CD4-positive, alpha-beta T cell treated with Interferon gamma for 1 hour (primary cell): ENCODE measurements at regions not wholly inside any gene's neighbourhood (a gene's known extent, or its start where the extent isn't known, plus 50 kb on each side); places are given as distances from the start of the nearest gene placed in this dataset.

Experiments
- DNase-seq: peaks from one replicate; pipeline ENCODE4 v3.0.0-alpha.2; 2020

DNA sequence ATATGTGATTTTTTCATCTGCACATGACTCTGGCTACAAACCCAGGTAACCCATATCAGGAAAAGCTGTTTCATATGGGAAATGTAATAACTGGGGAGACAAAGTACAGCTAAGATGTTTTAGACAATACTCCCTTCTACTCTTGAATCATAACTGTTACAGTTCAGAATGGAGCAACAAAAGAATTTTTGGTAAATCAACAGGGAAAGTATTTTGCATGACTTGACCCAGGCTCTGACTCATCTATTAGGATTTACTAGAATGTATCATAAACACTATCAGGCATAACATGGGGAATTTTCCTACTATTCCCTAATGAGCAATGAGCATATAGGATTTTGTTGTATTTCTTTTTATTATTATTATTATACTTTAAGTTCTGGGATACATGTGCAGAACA, 553.0 kb downstream of the SLC16A7 start:
- DNase-seq, result no peak

DNA sequence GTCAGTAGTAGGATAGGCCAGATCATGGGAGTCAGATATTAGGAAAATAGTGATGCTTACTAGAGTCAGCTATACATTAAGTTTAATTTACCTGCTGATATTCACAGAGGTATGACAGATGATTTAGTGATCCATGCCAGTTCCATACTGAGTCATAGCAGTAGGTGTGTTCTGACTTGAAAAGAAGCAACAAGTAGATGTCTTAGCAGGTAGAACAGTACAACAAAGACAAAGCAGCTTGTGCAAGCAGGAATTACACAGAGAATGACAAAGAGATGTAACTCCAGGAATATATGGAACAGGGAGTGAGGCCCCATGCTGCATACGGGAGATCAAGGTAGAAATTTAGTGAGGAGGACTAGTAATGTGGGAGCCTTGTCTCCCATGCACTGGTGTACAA, 556.9 kb downstream of the SLC16A7 start:
- no peak for DNase-seq

DNA sequence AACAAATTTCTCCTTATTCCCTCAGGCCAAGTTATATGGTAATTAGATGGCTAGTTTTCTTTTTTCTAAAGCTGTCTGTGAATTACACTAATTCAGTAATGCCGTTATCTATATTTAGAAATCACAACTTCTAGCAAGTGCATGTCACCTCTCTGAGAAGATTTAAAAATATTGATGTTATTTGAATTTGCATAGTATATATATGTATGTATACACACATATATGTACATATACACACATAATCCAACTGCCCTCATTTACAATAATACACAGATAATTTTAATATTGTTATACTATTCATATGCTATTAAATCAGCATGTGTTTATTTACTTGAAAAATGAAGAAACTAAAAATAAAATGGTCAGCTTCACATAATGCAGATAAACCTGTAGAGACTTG, 563.9 kb downstream of the SLC16A7 start:
- DNase-seq, result no peak

DNA sequence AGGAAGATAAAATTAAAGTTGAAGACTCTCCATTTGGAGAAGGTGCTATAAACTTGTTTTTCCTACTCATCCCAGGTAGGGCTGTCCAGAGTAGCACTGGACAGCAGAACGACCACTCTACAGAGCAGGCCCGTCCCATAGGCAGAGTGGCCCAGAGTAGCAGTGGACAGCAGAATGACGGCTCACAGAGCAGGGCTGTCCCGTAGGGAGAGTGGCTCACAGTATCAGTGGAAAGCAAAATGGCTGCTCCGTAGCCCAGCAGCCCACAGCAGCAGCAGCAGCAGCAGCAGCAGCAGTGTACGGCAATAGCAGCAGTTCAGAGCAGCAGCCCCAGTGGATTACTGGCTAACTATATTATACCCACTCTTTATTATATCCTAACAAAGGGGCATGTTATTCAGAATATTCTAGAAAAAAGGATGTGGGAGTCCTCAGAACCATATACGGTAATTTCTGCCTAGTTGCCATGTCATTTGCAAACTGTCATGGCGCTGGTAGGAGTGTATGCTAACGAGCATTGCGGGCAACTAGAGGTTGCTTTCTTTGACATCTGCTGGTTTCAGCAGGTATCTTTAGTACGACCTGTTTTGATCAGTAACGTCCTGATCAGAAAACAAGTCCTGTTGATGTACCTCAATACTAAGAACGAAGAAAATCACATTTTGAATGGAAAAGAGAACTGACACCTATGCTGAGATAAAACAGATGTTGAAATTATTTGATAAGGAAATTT, 567.3 kb downstream of the SLC16A7 start:
- DNase-seq, result no peak

DNA sequence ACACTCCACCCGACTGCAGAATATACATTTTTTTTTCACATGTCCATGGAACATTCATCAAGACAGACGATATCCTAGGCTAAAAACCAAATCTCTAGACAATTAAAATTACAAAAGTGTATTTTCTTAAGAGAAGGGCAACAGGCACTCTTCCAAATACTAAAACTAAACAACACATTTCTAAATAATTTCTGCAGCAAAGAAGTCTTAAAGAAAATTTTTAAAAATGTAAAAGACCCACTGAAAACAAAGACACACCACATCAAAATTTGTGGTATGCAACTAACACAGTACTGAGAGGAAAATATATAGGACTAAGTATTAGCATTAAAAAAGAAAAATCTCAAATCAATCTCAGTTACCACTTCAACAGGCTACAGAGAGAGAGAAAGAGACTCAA, 570.0 kb downstream of the SLC16A7 start:
- DNase-seq, result no peak

DNA sequence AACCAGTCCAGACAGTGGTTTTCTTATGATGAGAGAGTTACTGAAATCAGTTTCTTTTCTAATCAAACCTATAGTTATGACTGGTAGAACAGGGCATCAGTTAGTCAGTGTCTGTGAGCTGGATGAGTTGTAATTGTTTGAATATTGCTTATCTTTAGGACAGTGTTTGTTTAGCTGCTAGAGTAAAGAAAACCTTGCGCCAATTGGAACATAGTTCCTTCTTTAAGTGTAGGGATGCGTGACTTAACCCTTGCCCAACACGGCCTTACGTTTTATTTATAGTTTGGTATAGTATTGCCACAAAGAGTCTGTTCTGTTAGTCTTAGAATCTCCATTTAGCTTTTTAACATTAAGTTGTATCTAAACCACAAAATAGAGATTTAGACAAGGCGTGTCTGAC, 572.6 kb downstream of the SLC16A7 start:
- no peak for DNase-seq

DNA sequence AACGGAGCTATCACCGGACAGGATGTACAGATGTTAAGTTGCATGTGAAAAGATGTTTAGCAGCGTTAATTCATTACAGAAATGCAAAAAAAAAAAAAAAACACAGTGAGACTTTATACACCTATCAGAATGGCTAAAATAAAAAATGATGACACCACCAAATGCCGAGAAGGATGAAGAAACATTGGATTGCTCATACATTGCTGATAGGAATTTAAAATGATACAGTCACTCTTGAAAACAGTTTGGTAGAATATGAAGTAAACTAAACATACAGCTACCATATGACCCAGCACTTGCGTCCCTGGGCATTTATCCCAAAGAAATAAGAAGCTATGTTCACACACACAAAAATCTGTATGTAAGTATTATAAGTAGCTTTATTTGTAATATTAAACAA, 574.1 kb downstream of the SLC16A7 start:
- no peak for DNase-seq

DNA sequence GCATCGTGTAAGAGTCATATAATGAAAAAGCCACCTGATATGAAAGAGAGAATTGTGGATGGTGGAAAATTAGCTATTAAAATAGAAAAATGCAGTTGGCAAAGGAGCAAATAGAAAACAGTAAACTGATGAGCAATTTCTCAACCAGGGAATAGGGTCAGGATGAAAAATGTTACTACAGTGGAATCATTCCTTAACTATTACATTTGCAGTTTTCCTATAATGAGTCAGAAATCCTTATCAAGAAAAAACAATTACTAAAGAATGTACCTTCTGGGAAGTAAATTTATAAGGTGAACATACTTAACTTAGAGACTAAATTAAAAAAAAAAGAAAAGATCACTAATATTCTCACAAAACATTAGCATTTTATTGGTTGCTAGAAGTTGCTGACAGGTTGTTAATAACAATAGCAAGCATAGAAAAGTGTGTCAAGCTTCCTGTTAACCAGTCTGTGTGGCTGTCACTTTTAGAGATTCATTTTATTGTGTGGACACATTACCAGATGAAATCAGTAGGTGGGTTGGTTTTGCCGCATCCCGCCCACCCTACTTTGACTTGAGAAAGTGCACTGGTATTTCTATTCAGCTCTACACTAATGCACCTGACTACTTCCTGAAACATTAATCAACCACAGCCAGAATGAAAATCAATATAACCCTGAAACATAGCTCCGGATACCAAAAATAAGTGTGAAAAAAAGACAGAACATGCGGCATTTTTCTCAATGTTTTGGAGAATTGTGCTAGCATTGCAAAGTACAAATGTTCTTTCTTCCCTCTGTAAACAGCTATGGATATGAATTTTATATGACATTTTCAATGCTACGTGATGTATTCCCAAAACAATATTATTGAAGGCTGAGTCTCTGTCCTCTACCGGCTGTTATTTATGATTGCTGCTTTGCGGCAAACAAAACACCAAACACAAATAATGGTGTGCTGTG, 576.7 kb downstream of the SLC16A7 start:
- DNase-seq, result no peak

DNA sequence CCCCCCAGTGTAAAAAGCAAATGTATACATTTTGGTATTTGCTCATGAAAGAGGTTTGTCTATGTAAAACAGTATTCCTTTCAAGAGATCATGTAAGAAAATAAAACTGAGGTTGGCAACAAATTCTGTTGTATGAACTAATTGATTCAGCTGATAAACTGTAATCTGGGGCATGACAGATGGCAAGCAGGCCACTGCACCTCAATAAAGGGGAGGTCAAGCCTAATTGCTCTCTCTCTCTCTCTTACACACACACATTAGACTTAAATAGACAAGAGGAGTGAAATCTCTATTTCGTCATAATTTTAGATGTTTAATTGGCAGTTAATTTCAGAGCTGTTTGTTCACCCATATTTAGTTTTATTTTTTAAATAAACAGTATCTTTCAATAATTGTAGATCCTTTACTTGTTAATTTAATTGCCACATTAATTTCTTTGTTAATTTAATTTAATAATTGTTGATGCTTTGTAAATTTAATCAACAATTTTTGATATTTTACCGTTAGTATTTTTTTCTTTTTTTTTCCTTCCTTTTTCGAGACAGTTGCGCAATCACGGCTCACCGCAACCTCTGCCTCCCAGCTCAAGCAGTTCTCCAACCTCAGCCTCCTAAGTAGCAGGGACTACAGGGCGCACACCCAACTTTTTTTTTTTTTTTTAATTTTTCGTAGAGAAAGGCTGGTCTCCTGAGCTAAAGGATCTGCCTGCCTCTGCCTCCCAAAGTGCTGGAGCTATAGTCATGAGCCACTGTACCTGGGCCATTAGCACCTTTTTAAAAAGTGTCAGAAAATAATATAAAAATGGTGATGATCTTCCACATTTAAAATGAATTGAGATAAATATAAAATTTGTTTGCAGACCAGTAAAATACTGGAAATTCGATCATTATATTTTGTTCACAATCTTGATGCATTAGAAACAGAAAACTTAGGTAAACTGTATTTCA, 577.7 kb downstream of the SLC16A7 start:
- DNase-seq, result no peak

DNA sequence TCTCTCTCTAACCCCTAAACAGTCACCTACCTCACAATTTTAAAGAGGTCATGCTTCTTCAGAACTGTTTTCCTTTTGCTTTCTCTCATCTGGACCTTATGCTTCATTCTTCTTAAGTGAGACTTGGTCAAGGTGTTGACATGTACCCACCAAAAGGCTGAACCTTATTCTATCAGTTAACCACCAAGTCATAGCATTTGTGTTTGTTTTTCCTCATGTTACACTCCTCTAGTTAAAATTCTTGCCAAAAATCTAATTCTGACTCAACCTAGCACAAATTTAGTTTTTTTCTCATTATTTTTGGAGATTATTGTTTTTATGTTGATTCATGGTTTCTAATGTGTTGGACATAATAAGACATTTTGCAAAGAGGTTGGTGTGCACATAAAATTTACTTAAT, 578.6 kb downstream of the SLC16A7 start:
- DNase-seq, result no peak

DNA sequence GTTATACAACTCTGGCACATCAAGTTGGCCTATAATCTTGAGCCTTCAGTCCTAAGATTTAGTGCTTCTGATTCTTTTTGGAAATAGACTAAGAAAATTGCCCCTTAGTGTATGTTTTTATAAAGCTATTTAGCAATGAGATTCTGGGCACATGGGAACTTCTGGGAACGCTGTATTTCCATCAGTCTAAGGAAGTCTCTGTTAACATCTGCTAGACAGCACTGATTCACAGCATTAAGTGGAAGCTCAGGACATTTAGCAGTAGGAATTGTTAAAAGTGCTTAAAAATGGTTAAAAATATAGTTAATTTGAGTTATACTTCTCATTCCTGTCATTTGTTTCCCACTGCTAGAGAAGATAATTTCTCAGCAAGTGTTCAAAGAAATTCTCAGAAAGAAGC, 579.1 kb downstream of the SLC16A7 start:
- DNase-seq, result no peak

DNA sequence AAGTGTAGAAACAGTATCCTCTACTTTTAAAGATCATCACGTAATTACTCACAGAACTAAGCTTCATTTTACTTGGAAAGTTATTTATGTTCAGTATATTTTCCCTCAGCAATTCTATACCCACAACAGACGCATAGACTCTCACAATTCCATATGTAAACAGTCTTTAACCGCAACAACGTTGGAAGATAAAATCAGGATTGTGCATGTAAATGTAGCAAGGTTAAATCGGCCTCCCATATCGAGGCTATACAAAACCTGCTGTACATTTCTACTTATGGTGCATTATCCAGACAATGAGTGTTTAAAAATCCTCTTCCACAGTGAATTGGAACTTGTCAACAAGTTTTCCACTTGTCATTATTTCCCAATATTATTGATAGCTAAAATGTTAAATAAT, 581.1 kb downstream of the SLC16A7 start:
- no peak for DNase-seq

DNA sequence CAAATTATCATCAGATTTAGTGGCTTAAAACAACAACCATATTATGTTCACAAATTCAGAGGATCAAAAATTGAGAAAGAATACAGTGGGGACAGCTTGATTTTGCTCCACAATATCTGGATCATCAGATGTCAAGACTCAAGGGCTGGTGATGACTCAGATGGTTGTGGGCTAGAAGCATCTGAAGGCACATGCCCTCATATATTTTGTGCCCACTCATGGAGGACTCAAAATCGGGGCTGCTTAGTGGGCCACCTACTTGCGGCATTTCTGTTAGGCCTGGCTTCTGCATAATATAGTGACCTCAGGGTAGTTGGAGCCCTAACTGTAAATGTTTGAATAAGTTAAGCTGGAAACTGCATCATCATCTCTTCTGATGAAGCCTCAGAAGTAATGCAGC, 584.5 kb downstream of the SLC16A7 start:
- no peak for DNase-seq

DNA sequence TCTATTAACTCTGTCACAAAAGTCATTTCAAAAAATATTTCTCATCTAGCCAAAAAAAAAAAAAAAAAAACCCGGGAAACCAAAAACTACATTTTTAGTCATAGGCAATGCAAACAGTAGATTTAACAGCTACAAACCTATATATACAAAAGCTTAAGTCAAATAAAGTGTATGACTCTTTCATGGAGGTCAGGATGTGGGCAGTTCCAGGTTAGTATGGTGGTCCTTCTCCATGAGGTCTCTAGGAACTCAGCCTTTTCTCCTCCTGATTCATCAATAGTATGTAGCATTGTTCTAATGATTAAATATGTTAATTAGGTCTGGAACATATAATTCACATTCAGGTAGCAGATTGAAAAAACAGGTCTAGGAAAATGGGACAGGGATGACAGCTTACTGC, 586.5 kb downstream of the SLC16A7 start:
- no peak for DNase-seq

DNA sequence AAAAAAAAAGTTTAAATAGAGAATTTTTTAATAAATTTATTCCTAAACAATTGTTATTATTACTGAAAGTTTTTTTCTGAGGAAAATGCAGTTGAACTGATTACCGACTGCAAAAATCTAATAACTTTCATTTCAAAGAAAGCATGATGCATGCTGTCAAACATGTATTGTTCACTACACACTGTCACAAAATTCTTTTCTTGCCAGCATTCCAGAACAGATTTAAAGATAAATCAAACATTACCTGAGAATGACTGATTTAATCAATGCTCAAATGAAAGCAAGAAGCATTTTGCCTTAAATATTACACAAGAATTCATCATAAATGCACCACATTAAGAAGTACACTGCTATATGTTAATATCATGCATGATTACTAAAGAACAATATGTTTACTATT, 588.3 kb downstream of the SLC16A7 start:
- no peak for DNase-seq

DNA sequence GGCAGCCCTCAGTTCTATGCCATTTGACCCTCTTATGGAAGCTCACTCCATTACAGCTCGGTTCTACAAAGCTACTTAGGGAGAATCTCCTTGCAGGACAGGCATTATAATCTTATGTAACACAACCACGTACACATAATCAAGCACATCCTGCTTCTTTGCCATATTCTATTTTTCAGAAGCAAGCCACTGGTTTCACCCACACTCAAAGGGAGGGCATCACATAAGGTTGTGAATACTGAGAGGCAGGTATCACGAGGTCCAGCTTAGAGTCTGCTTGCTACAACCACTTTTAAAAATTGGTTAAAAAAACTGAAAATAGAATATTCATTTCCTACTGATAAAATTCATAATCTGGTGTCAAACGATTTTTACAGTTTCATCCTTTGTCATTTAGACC, 589.2 kb downstream of the SLC16A7 start:
- DNase-seq, result no peak

DNA sequence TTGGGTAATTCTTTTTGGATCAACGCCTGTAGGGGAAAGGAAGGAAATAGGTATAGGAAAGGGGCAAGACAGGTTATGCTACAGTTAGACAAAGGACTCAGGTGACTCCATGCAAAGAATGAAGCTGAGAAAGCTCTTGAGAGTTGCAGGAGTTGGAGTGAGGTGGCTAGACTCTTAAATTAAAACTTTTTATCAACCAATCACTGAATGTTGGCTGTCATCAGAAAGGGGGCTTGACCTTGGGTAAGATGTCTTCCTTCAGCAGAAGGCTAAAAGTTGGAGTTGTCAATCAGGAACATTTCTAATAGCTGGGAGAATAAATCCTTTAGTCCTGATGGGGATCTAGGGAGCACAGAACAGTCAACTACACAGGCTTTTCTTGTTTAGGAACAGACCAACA, 595.4 kb downstream of the SLC16A7 start:
- no peak for DNase-seq

DNA sequence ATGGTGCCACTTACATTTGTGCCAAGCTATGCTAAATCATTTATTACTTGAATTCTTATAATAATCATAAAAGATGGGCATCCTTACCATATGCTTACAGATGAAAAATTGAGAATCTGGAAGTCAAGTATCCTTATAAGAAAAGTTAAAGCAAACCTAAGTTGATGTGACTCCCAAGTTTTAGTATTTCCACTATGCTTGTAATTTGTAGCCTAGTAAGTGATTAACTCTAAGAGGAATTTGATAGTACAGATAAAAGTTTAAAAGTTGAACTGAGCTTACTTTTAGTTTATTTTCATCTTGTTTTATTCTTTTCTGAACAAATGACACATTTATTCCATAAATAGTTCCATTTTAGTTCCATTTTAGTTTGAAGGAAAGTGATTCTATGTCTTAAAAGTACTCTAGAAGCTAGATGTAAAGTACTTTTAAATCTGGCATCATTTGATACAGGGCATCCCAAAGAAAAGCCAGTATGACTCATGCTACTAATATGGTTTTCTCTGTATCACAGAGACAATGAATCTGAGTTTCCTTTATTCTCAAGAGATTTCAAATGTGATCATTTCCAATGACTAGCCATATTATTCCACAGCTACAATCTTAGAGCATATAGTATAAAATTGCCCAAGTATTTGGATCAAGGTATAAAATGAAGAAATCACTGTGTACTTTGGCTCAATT, 596.0 kb downstream of the SLC16A7 start:
- no peak for DNase-seq

DNA sequence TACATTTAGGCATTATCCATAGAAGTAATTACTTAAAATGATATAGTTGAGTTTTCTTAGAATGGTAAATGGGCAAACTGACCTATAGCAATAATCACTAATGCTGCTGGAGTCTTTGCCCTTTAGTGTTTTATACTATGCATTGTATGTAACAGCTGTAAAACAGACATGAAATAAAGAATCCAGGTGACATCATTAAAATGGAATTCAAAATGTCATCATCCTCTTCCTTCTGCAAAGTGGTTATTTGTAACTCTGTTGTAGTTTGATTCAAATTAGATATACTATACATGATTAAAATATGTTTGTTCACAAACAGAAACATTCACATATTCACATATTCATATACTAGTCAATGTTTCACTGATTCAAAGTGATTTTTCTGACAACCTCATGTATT, 598.8 kb downstream of the SLC16A7 start:
- DNase-seq, result no peak

DNA sequence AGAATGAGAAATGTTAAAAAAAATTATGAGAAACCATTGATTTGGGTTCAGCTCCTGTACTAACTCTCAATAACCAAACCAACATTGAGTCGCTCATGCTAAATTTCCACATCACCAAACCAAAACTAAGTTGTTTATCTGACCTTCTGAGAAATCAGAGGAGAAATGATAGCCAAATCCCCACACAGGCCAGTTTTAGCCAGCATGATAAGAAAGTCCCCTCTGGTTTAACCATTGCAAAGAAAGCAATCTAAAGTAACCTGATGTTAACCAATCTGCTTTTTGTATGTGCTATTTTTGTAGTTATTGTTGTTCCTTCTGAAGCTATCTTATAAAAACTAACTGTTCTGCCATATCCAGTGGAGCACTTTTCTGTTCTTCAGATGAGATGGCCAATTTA, 599.7 kb downstream of the SLC16A7 start:
- no peak for DNase-seq

DNA sequence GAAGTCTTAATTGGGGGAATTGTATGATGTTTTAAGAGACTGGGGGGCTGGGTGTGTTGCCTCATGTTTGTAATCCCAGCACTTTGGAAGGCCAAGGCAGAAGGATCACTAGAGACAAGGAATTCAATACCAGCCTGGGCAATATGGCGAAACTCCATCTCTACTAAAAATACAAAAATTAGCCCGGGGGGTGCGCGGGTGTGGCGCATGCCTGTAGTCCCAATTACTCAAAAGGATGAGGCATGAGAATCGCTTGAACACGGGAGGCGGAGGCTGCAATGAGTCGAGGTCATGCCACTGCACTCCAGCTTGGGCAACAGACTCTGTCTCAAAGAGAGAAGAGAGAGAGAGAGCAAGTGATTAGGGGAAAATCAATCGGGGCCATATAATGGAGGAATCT, 600.5 kb downstream of the SLC16A7 start:
- no peak for DNase-seq

DNA sequence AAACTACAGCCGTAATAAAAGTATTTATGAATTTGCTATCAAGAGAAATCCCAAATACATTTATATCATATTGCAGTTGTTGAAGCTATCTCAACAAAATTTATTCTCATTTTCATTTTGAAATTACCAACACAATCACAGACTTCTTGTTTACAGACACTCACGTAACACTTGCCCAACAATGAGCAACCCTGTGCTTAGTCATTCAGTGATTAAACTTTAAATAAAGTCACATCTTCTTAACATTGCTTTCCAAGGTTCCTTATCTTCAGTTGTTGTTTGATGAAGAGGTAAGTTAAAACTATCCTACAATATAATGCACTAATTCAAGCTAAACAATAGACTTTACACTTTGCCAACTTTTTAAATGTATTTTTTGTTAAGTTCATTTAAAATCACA, 601.8 kb downstream of the SLC16A7 start:
- DNase-seq, result no peak

DNA sequence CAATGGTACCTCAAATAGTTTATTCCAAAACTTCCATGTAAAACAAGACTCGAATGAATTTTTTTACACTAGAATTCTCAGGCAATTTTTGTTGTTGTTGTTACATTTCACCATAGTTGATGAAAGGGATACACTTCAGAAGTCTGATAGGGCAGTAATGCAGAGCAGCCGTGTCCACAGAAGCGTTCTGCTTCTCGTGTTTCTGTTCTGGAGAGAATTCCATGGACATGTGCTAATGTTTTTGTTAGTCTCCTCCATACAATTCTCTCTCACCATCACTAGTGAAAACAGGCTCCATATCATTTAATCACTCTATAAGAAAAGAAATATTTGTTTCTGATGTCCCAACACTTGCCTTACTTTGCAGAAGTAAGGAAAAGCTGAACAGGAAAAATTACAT, 606.1 kb downstream of the SLC16A7 start:
- no peak for DNase-seq
